ENCODE measurements at regions not wholly inside any gene's neighbourhood (a gene's known extent, or its start where the extent isn't known, plus 50 kb on each side); places are given as distances from the start of the nearest gene placed in this dataset.
"Not testable (repeated sequence)": the region's sequence is repeated elsewhere in the genome, so short reads cannot be mapped to it uniquely, and the experiment has no call there.

GRCh38 chr17:49900801-49901200 lies 52.9 kb upstream of the TAC4 start:
- TF ChIP-seq CTCF (IDR thresholded peaks at IDR 0.05; ENCODE audit: insufficient read depth, low read length, poor library complexity, severe bottlenecking); EZH2phosphoT487 (conservative IDR thresholded peaks at IDR 0.05; ENCODE audit: low read length): not testable (repeated sequence)

All from SU-DHL-6 (cell line).